ENCODE measurements at regions not wholly inside any gene's neighbourhood (a gene's known extent, or its start where the extent isn't known, plus 50 kb on each side); places are given as distances from the start of the nearest gene placed in this dataset.

GRCh38 chr11:110984147-110984546, 261.4 kb upstream of the POU2AF2 start:
- no peak for DNase-seq (ENCODE audit: low read depth, low spot score)

DNA sequence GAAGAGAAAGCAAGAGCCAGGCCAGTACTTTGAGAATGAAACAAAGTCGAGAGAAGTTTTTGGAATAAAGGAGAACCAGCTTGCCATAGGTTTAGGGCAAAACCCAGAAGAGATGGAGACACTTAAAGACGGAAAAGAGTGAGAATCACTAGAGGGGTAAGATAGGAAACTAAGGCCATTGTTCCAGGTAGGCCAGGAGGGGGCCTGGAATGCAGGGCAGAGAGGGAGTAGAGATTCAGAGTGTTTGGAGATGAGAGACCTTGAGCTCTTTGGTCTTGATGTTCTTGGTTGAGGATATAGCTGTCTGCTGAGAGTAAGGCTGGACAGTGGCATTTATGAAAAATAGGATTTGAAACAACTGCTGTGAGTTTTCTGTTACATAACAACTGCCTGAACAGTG, 263.3 kb upstream of the POU2AF2 start:
- DNase-seq (ENCODE audit: low read depth, low spot score) = no peak

- DNase-seq (ENCODE audit: low read depth, low spot score) = no peak
These were observed 265.8 kb upstream of the POU2AF2 start for GRCh38 chr11:110979696-110980095.

- no peak for DNase-seq (ENCODE audit: low read depth, low spot score)
These were observed 265.4 kb upstream of the ARHGAP20 start for GRCh38 chr11:110977661-110978060.

- no peak for DNase-seq (ENCODE audit: low read depth, low spot score)
These were observed 262.5 kb upstream of the ARHGAP20 start for GRCh38 chr11:110974731-110975130.

DNA sequence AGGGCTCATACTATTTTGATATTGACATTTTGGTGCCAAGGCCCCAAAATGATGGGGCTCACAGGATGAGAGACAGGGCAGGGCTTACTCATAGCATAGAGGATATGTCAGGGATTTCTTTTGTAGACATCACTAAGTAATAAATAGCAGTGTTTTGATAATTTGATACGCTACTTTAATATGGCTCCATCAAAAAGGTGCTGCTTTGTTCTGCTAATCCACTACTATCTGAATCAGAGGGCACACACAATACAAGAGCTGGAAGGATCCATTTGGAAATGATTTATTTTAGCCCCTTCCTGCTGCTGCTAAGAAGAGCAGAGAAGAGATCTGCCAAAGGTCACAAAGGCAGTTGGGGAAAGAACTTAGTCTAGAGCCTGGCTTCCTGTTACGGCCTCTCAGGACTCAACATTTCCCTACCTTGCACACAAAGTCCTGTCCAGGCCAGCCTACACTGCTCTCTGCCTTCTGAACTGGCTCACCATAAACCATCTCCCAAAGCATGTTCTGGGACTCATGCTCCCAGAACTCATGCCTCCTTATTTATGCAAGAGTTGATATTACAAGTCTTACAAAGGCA, 261.3 kb upstream of the ARHGAP20 start:
- DNase-seq (ENCODE audit: low read depth, low spot score) = no peak

DNA sequence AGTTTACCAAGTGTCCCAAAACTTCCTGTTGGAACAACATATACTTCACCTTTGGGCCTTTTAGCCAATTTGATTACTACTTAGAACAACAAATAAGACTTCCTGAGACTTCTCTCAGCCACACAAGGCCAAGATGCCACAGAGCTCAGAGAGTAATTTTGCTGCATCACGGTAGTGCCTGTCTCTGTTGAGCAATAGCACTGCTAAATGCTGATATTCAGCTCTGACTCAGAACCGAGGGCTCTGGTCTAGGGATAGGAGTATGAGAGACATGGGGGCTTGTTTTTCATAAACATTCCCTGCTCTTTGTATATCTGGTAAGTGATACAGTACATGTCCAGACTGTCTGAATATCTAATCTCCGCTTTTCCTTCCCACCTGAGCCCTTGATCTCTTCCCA, 260.4 kb upstream of the ARHGAP20 start:
- DNase-seq (ENCODE audit: low read depth, low spot score) = no peak

- DNase-seq (ENCODE audit: low read depth, low spot score) = no peak
These were observed 259.9 kb upstream of the ARHGAP20 start for GRCh38 chr11:110972106-110972505.

DNA sequence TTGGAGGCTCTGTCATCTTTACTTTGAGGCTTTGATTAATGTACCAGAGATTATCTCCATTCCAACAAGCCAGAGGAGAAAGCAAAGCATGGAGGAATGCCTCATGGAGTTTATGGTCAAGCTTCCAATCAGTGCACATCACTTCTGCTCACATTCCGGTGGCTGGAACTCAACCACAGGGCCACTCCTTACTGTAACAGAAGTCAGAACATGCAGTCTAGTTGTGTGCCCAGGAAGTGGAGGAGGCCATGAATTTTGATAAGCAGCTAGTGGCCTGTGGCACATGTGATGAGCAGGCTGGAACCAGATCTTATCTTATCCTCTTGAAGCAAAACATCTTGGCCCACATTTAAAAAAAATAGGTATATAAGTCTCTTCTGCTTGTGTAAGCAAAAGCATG, 258.9 kb upstream of the ARHGAP20 start:
- DNase-seq (ENCODE audit: low read depth, low spot score) = no peak

- DNase-seq (ENCODE audit: low read depth, low spot score) = no peak
These were observed 256.3 kb upstream of the ARHGAP20 start for GRCh38 chr11:110968348-110969062.

GRCh38 chr11:110966131-110966530, 253.9 kb upstream of the ARHGAP20 start:
- DNase-seq (ENCODE audit: low read depth, low spot score) = no peak

DNA sequence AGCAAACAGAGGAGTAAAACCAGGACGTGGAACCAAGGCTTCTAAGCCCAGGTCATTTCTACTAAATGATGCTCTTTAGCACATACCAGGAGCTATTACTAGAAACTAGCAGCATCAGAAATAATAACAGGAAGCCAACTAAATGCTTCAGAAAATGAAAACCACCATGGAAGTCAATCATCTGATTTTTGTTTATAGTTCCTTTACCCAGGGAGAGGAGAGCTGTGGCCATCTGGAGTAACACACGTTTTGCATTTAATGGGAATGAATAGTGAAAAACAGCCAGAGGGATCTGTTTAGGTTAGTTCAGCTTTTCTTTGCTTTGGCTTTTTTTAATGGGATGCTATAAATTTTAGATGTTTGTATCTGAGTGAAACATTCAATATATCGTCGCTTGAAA, 250.7 kb upstream of the ARHGAP20 start:
- no peak for DNase-seq (ENCODE audit: low read depth, low spot score)

- no peak for DNase-seq (ENCODE audit: low read depth, low spot score)
These were observed 247.9 kb upstream of the ARHGAP20 start for GRCh38 chr11:110960167-110960566.

DNA sequence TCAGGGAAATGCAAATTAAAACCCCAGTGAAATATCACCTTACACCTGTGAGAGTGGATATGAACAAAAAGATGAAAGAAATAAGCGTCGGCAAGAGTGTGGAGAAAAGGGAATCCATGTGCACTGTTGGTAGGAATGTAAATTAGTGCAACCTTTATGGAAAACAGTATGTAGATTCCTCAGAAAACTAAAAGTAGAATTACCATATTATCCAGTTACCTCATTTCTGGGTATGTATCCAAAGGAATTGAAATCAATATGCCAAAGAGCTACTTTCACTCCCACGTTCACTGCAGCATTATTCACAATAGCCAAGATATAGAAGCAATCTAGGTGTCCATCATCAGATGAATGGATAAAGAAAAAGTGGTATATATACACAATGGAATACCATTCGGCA, 246.0 kb upstream of the ARHGAP20 start:
- DNase-seq (ENCODE audit: low read depth, low spot score) = no peak

GRCh38 chr11:110955776-110956175, 243.5 kb upstream of the ARHGAP20 start:
- DNase-seq (ENCODE audit: low read depth, low spot score) = no peak

DNA sequence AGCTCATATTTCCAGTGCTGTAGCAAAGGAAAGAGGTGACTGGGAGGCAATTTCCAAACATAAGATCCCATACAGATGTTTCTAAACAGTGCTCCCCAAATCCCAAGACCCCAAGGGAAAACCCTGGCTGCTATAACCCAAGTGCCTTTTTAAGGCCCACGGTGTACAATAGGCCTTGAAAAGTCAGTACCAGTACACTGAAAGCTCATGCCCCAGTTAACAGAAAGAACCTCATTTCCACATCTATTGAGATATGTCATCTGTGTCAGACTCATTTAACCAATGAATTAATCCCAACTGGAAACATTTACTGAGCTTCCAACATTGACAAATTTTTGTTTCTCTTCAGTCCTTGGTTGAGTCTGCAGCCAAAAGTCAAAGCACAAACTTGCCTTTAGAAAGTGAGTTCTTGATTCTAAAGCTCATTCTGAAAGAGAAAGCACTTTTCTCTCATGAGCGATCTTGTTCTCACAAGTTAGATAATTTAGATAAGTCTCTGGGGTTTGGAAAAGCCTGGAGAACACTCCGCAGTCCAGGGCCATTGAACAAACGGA, 239.8 kb upstream of the ARHGAP20 start:
- no peak for DNase-seq (ENCODE audit: low read depth, low spot score)

DNA sequence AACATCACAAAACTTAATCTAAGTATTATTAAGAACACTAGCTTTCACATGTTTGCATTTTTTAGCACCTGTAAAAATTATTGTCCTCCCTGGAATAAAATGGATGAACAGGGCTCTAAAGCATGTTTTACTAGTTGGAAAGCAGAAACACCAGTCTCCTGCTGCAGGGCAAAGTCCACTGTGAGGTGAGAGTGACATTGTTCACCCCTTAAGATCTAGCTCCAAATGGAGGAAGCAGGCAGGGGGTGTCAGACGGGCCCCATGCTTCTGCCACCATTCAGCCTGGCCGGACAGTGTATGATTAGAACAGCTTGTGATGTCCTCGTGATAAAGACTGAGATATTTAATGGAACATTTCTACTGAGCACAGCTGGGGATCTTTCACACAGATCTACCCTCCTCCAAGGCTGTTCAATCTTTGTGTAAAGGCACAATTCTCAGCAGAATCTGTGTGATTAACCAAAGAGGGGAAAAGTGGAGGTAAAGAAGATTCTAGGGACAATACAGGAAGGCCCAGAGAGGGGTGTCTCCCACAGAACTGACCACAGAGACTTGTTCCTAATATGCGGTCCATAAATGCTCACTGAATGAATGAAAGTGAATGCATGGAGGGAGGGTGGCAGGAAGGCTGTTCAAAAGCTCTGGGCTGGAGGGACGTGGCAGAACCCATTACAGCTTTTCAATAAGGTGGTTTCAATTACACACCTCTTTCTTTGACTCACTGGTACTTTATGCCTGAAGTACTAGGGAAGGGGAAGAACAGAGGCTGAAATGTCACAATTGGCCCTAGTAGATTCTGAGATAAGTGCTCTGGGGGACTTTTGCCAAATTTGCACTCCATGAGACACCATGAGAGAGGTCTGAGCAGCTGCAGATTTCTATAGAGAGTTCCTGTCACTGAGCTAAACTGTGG, 239.1 kb upstream of the ARHGAP20 start:
- DNase-seq (ENCODE audit: low read depth, low spot score) = no peak

GRCh38 chr11:110948112-110948511, 235.9 kb upstream of the ARHGAP20 start:
- no peak for DNase-seq (ENCODE audit: low read depth, low spot score)

DNA sequence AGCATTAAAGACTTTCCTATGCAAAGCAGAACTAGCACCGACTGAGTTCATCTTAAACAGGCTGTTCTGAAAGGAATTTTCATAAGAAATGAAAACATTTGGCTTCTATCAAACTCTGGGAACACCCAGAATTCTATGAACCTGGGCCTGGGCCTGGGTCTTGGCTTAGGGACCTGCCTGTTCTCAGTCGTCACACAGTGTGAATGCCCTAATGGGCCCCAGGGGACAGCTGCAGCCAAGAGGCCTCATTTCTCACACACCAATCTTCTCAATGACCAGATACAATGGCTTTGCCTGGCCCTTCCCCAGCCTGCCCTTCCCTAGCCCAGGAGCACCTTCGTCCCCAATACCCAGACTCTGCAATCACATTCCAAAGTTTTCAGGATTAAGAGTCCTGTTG, 234.9 kb upstream of the ARHGAP20 start:
- no peak for DNase-seq (ENCODE audit: low read depth, low spot score)

DNA sequence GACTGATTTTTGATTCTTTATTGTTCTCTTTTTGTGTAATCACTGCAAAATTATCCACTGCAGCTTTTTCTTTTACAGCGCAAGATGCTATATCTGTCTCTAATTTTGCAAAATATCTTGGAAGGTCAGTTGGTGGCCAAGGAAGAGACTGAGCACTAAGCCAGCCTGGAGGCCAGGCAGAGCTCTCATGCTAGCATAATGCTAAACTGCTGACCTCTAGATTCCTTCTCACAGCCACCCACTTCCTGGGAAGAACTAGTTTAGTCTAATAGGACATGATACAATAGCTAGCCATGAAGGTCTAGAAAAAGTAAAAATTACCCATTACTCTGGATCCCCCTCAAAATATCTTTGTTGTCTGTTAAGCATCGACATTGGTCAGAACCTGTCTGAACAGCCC, 227.2 kb upstream of the ARHGAP20 start:
- DNase-seq (ENCODE audit: low read depth, low spot score) = no peak

DNA sequence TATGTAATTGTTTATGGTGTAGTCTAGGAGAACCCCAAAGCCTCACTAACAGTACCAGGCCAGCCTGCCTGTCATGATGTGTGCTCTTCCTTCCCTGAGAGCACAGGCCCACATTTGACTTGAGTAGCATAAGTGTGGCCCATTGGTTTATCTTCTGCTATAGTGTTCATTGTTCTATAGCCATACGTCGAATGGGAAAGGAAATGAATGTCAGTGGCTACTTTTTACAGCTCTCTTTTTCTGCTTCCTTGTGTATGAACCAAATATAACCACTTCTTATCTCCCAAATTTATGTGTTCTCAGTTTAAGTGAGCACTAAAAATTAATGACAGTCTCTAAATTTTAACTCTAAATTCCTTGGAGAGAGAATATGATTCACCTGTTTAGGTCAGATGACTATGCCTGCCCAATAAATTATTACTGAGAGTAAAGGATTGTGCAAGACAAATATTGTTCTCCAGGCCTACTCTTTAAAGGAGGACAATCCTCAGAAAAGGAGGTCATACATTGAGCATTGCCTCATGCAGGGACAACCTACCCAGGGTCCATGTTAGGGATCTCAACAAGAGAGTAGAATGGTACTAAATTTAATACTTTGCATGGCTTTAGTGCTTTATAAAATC, 222.9 kb upstream of the ARHGAP20 start:
- DNase-seq (ENCODE audit: low read depth, low spot score) = no peak

- DNase-seq (ENCODE audit: low read depth, low spot score) = no peak
These were observed 216.9 kb upstream of the ARHGAP20 start for GRCh38 chr11:110929129-110929528.
